H1 (cell line): ENCODE measurements at regions not wholly inside any gene's neighbourhood (a gene's known extent, or its start where the extent isn't known, plus 50 kb on each side); places are given as distances from the start of the nearest gene placed in this dataset.

Source experiments
- EP300 ChIP-seq, 2 experiments: IDR thresholded peaks; 1 replicate in 1 of 2; 2 replicates in 1 of 2; pipeline ENCODE4 v1.6.1; 2011 to 2012; ENCODE audit warnings: low read depth in 2 of 2, low read length in 2 of 2, mild to moderate bottlenecking in 2 of 2, borderline replicate concordance in 1 of 2, inconsistent platforms in 1 of 2, moderate library complexity in 1 of 2
- KDM1A ChIP-seq: fragments of 200-600, 300-600 bp; sonication (generic); IDR thresholded peaks from 2 replicates; pipeline ENCODE4 v1.7.1; 2016; ENCODE audit warnings: mild to moderate bottlenecking, low read length, borderline replicate concordance
- SIRT6 ChIP-seq: IDR thresholded peaks from one replicate; pipeline ENCODE4 v1.7.1; 2012; ENCODE audit warnings: low read length, inconsistent platforms
- SIX5 ChIP-seq: IDR thresholded peaks from 2 replicates; pipeline ENCODE4 v1.6.1; 2011; ENCODE audit warnings: mild to moderate bottlenecking, low read depth, low read length
- YY1 ChIP-seq: IDR thresholded peaks from 2 replicates; pipeline ENCODE4 v1.6.1; 2011; ENCODE audit warnings: low read depth, mild to moderate bottlenecking, low read length
- TF ChIP-seq, protein P1 (sequence below): fragments of 300-600 bp; sonication (generic); IDR thresholded peaks from 2 replicates; pipeline ENCODE4 v1.7.1; 2012; ENCODE audit warnings: low read length, moderate library complexity, mild to moderate bottlenecking, inconsistent platforms; ENCODE audit not compliant: insufficient replicate concordance

- TF ChIP-seq, protein P1, sequence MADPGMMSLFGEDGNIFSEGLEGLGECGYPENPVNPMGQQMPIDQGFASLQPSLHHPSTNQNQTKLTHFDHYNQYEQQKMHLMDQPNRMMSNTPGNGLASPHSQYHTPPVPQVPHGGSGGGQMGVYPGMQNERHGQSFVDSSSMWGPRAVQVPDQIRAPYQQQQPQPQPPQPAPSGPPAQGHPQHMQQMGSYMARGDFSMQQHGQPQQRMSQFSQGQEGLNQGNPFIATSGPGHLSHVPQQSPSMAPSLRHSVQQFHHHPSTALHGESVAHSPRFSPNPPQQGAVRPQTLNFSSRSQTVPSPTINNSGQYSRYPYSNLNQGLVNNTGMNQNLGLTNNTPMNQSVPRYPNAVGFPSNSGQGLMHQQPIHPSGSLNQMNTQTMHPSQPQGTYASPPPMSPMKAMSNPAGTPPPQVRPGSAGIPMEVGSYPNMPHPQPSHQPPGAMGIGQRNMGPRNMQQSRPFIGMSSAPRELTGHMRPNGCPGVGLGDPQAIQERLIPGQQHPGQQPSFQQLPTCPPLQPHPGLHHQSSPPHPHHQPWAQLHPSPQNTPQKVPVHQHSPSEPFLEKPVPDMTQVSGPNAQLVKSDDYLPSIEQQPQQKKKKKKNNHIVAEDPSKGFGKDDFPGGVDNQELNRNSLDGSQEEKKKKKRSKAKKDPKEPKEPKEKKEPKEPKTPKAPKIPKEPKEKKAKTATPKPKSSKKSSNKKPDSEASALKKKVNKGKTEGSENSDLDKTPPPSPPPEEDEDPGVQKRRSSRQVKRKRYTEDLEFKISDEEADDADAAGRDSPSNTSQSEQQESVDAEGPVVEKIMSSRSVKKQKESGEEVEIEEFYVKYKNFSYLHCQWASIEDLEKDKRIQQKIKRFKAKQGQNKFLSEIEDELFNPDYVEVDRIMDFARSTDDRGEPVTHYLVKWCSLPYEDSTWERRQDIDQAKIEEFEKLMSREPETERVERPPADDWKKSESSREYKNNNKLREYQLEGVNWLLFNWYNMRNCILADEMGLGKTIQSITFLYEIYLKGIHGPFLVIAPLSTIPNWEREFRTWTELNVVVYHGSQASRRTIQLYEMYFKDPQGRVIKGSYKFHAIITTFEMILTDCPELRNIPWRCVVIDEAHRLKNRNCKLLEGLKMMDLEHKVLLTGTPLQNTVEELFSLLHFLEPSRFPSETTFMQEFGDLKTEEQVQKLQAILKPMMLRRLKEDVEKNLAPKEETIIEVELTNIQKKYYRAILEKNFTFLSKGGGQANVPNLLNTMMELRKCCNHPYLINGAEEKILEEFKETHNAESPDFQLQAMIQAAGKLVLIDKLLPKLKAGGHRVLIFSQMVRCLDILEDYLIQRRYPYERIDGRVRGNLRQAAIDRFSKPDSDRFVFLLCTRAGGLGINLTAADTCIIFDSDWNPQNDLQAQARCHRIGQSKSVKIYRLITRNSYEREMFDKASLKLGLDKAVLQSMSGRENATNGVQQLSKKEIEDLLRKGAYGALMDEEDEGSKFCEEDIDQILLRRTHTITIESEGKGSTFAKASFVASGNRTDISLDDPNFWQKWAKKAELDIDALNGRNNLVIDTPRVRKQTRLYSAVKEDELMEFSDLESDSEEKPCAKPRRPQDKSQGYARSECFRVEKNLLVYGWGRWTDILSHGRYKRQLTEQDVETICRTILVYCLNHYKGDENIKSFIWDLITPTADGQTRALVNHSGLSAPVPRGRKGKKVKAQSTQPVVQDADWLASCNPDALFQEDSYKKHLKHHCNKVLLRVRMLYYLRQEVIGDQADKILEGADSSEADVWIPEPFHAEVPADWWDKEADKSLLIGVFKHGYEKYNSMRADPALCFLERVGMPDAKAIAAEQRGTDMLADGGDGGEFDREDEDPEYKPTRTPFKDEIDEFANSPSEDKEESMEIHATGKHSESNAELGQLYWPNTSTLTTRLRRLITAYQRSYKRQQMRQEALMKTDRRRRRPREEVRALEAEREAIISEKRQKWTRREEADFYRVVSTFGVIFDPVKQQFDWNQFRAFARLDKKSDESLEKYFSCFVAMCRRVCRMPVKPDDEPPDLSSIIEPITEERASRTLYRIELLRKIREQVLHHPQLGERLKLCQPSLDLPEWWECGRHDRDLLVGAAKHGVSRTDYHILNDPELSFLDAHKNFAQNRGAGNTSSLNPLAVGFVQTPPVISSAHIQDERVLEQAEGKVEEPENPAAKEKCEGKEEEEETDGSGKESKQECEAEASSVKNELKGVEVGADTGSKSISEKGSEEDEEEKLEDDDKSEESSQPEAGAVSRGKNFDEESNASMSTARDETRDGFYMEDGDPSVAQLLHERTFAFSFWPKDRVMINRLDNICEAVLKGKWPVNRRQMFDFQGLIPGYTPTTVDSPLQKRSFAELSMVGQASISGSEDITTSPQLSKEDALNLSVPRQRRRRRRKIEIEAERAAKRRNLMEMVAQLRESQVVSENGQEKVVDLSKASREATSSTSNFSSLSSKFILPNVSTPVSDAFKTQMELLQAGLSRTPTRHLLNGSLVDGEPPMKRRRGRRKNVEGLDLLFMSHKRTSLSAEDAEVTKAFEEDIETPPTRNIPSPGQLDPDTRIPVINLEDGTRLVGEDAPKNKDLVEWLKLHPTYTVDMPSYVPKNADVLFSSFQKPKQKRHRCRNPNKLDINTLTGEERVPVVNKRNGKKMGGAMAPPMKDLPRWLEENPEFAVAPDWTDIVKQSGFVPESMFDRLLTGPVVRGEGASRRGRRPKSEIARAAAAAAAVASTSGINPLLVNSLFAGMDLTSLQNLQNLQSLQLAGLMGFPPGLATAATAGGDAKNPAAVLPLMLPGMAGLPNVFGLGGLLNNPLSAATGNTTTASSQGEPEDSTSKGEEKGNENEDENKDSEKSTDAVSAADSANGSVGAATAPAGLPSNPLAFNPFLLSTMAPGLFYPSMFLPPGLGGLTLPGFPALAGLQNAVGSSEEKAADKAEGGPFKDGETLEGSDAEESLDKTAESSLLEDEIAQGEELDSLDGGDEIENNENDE, result no peak
- TF ChIP-seq YY1 (no peak), SIX5 (no peak), EP300 (IDR thresholded peaks at IDR 0.05; ENCODE audit: borderline replicate concordance in 1 of 2, low read depth in 2 of 2, low read length in 2 of 2) (no peak), KDM1A (no peak), SIRT6 (no peak)
- TF ChIP-seq, all 59 proteins: peak for 0
These were observed 177.3 kb upstream of the ARRDC4 start (continued) for GRCh38 chr15:97783240-97783639.
